GM06990 (cell line): ENCODE measurements at regions not wholly inside any gene's neighbourhood (a gene's known extent, or its start where the extent isn't known, plus 50 kb on each side); places are given as distances from the start of the nearest gene placed in this dataset.

Experiments used
- DNase-seq: peaks from one replicate; pipeline ENCODE4 v3.0.0-alpha.2; 2011; ENCODE audit not compliant: insufficient read length; ENCODE audit errors: extremely low read depth
- H3K27me3 ChIP-seq: replicated peaks from 2 replicates; pipeline ENCODE4 v1.6.0; 2011; ENCODE audit warnings: low read length; ENCODE audit not compliant: control insufficient read depth, insufficient read depth
- H3K36me3 ChIP-seq: 2 replicates; pipeline ENCODE4 v1.5.1; 2011; ENCODE audit warnings: low read length; ENCODE audit not compliant: control insufficient read depth, insufficient read depth
- H3K4me3 ChIP-seq: replicated peaks from 2 replicates; pipeline ENCODE4 v1.5.1; 2011; ENCODE audit warnings: low read depth, mild to moderate bottlenecking, control low read depth, low read length
- CTCF ChIP-seq: IDR thresholded peaks from 2 replicates; pipeline ENCODE4 v1.5.1; 2011; ENCODE audit warnings: low read length, control low read depth, mild to moderate bottlenecking, inconsistent platforms; ENCODE audit not compliant: insufficient read depth, poor library complexity, severe bottlenecking

GRCh38 chr9:23073136-23073535 lies 626.5 kb downstream of the DMRTA1 start:
- H3K27me3 ChIP-seq = no peaks in the 10 kb centered on the region
- TF ChIP-seq CTCF = no peak
- no peaks in the 10 kb centered on the region for H3K36me3 ChIP-seq
- no peak overlapping the region for H3K4me3 ChIP-seq
- DNase-seq = no peak

DNA sequence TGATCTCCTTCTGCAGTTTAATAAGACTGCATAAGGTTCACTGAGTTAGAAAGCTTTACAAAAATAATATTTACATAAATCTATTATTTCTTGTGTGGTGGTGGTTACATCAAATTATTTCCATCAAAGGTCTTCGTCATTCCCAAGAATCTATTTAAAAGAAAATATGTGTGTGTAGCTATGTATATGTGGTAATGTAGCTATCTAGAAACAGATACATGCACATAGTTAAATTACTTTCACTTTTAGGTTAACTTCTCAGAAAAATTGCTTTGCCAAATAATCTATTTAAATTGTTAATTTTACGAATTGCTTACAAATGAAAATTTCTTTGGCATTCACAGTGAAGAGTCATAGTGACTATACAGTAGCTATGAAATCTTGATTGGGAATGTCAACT lies 633.2 kb downstream of the DMRTA1 start:
- Histone ChIP-seq H3K36me3 (no peaks in the 10 kb centered on the region), H3K27me3 (no peaks in the 10 kb centered on the region), H3K4me3 (no peak overlapping the region)
- DNase-seq = no peak
- no peak for TF ChIP-seq CTCF

GRCh38 chr9:23081377-23081776 lies 634.8 kb downstream of the DMRTA1 start:
- TF ChIP-seq CTCF = no peak
- Histone ChIP-seq H3K36me3 (no peaks in the 10 kb centered on the region), H3K27me3 (no peaks in the 10 kb centered on the region), H3K4me3 (no peak overlapping the region)
- DNase-seq = no peak

- DNase-seq = no peak
- Histone ChIP-seq H3K36me3 (no peaks in the 10 kb centered on the region), H3K4me3 (no peak overlapping the region), H3K27me3 (no peaks in the 10 kb centered on the region)
- no peak for TF ChIP-seq CTCF
These were observed 642.3 kb downstream of the DMRTA1 start for GRCh38 chr9:23088932-23089364.

DNA sequence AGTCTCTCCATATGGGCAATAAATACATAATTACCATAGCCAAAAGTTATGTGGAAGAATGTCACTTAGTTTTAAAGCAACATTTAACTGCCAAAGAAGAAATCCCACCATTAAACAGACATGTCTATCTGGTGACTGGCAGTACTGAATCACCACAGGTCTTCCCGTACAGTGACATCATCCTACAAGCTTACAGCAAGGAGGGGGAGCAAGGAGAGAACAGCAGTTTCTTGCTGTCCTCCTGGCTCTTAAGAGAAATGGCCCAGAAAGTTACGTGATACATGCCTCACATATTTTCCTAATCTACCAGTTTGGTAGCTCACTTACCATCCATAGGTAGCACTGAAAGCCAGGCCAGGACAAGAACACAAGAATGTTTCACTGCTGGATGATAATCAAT lies 671.0 kb downstream of the DMRTA1 start:
- no peak for DNase-seq
- no peaks in the 10 kb centered on the region for H3K27me3 ChIP-seq
- no peak for TF ChIP-seq CTCF
- H3K36me3 ChIP-seq = no peaks in the 10 kb centered on the region
- no peak overlapping the region for H3K4me3 ChIP-seq

- no peak for DNase-seq
These were observed 674.0 kb downstream of the DMRTA1 start for GRCh38 chr9:23120630-23121029.

More at GRCh38 chr9:23120630-23121029, 674.0 kb downstream of the DMRTA1 start:
- Histone ChIP-seq H3K36me3 (no peaks in the 10 kb centered on the region), H3K4me3 (no peak overlapping the region), H3K27me3 (no peaks in the 10 kb centered on the region)
- no peak for TF ChIP-seq CTCF
